ENCODE measurements at regions not wholly inside any gene's neighbourhood (a gene's known extent, or its start where the extent isn't known, plus 50 kb on each side); places are given as distances from the start of the nearest gene placed in this dataset.

DNA sequence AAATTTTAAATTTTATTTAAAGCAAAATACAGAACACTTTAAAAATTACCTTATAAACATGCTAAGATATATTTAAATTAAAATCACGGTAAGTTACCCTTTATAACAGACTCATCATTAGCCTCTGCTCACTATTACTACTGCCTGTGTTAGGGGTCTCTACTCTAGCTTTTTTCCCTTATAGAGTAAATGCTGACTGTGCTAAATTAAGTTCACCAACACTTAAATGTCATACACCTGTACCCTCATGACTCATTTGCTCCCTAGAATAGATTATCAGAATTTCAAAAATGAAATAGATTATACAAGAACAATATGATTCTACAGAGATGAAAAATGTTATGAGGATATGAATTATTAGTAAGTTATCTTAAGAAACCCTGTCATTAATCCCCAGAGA is 131.1 kb upstream of the INPP4B start:
- no peaks in the 10 kb centered on the region for H3K36me3 ChIP-seq
- 89% methylated on average over 1 of the region's 1 CpG for WGBS
- DNase-seq (ENCODE audit: low spot score) = no peak
- no peak overlapping the region for H3K27ac ChIP-seq
- no peak overlapping the region for H3K4me3 ChIP-seq
- no peaks in the 10 kb centered on the region for H3K4me1 ChIP-seq (replicated peaks)
- H3K27me3 ChIP-seq (replicated peaks; ENCODE audit: insufficient read depth) = no peaks in the 10 kb centered on the region
- intact Hi-C loops (cut with DNase I) = no loop called here
- TF ChIP-seq, protein P1, sequence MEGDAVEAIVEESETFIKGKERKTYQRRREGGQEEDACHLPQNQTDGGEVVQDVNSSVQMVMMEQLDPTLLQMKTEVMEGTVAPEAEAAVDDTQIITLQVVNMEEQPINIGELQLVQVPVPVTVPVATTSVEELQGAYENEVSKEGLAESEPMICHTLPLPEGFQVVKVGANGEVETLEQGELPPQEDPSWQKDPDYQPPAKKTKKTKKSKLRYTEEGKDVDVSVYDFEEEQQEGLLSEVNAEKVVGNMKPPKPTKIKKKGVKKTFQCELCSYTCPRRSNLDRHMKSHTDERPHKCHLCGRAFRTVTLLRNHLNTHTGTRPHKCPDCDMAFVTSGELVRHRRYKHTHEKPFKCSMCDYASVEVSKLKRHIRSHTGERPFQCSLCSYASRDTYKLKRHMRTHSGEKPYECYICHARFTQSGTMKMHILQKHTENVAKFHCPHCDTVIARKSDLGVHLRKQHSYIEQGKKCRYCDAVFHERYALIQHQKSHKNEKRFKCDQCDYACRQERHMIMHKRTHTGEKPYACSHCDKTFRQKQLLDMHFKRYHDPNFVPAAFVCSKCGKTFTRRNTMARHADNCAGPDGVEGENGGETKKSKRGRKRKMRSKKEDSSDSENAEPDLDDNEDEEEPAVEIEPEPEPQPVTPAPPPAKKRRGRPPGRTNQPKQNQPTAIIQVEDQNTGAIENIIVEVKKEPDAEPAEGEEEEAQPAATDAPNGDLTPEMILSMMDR (IDR thresholded peaks at IDR 0.05) = no peak
- TF ChIP-seq POLR2AphosphoS5 (IDR thresholded peaks at IDR 0.05) = no peak
- TF ChIP-seq POLR2A (IDR thresholded peaks at IDR 0.05) = no peak
- no peaks in the 10 kb centered on the region for H3K9me3 ChIP-seq

DNA sequence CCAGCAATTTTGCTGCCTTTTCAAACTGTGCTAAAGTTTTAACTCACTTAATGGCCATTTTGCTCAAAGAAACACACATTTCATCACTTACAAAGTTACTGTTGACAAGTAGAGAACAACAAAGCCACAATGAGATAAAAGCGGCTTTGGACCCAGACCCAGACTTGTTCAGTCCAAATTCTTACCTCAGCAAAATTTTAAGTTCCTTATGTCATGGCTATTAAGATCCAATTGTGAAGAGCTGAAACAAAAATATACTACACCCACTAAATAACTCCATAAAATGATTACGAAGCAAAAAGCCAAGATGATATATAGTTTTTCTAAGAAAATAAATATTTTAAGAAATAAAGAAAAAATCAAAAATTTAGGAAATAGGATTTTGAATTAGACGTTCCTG is 137.0 kb upstream of the INPP4B start:
- no peaks in the 10 kb centered on the region for H3K4me1 ChIP-seq (replicated peaks)
- H3K27ac ChIP-seq = no peak overlapping the region
- H3K27me3 ChIP-seq (replicated peaks; ENCODE audit: insufficient read depth) = no peaks in the 10 kb centered on the region
- H3K9me3 ChIP-seq = no peaks in the 10 kb centered on the region
- intact Hi-C loops (cut with DNase I) = no loop called here
- 47% methylated on average over 3 of the region's 3 CpGs for WGBS
- DNase-seq (ENCODE audit: low spot score) = no peak
- no peaks in the 10 kb centered on the region for H3K36me3 ChIP-seq
- H3K4me3 ChIP-seq = no peak overlapping the region
- no peak for TF ChIP-seq POLR2AphosphoS5 (IDR thresholded peaks at IDR 0.05)
- TF ChIP-seq, protein P1 (IDR thresholded peaks at IDR 0.05) = no peak
- no peak for TF ChIP-seq POLR2A (IDR thresholded peaks at IDR 0.05)

DNA sequence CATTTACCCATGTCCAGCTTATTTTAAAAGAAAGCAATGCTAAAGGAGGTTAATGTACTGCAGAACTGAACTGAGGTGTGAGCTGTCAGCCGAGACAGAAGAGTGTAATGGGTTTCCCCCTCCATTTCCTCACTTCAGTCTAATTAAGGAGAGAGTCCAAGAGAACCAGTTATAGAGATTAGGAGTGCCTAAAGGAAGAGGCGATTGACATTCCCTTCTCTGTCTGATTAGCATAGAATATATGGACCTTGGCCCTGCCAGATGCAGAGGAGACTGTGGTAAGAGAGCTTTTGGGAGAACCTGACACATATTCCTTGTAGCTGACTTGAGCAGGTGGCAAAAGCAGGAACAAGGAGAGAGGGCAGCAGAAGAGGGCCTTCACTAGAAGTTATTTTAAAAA is 137.5 kb upstream of the INPP4B start:
- Histone ChIP-seq H3K4me3 (no peak overlapping the region), H3K4me1 (replicated peaks) (no peaks in the 10 kb centered on the region), H3K9me3 (no peaks in the 10 kb centered on the region), H3K27ac (no peak overlapping the region), H3K36me3 (no peaks in the 10 kb centered on the region), H3K27me3 (replicated peaks; ENCODE audit: insufficient read depth) (no peaks in the 10 kb centered on the region)
- intact Hi-C loops (cut with DNase I) = no loop called here
- no peak for DNase-seq (ENCODE audit: low spot score)
- no peak for TF ChIP-seq POLR2A (IDR thresholded peaks at IDR 0.05)
- TF ChIP-seq, protein P1 (IDR thresholded peaks at IDR 0.05) = no peak
- TF ChIP-seq POLR2AphosphoS5 (IDR thresholded peaks at IDR 0.05) = no peak
- WGBS = 52% methylated on average over 2 of the region's 2 CpGs

DNA sequence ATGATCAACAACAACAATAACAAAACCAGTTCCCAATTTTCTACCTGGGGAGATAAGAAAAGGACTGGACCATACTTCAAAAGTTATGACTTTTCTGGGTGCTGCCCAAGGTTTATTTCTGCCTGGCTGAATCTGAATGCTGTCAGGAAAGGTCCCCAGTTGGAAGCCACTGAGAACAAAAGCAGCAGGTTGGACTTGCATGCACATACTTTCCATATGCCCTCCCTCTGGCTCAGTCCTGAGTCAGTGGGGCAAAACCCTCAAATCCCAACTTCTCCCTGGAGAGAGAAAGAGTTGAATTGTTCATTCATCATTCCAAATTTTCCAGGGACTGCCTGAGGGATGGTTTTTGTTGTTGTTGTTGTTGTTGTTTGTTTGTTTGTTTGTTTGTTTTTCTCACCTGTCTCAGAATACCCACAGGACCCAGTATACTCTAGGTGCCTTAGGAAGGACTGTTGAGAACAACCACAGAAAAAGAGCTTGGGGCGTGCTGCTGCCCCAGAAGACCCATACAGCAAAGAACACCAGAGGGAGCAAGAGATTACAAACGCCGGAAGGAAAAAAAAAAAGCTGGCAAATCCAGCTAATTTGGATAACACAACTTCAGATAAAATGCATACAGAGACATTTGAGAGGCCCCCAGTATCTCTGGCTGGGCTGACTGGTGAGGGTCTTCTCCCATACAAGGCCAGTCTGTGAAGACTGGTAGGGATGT is 138.9 kb upstream of the INPP4B start:
- no peak for DNase-seq (ENCODE audit: low spot score)
- WGBS = 23% methylated on average over 3 of the region's 3 CpGs

More for the DNA sequence above, 138.9 kb upstream of the INPP4B start:
- intact Hi-C loops (cut with DNase I) = no loop called here
- no peaks in the 10 kb centered on the region for H3K27me3 ChIP-seq (replicated peaks; ENCODE audit: insufficient read depth)
- no peaks in the 10 kb centered on the region for H3K4me1 ChIP-seq (replicated peaks)
- H3K36me3 ChIP-seq = no peaks in the 10 kb centered on the region
- H3K4me3 ChIP-seq = no peak overlapping the region
- no peaks in the 10 kb centered on the region for H3K9me3 ChIP-seq
- TF ChIP-seq POLR2AphosphoS5 (IDR thresholded peaks at IDR 0.05) (no peak), POLR2A (IDR thresholded peaks at IDR 0.05) (no peak)
- TF ChIP-seq, protein P1 (IDR thresholded peaks at IDR 0.05) = peak in 1 of 4 experiments; percentile 13
- no peak overlapping the region for H3K27ac ChIP-seq

All from prostate gland (tissue), 2 donors.